GM12873 (cell line): ENCODE measurements at regions not wholly inside any gene's neighbourhood (a gene's known extent, or its start where the extent isn't known, plus 50 kb on each side); places are given as distances from the start of the nearest gene placed in this dataset.

Experiments
- TF ChIP-seq, protein P1 (sequence below): IDR thresholded peaks from 2 replicates; pipeline ENCODE4 v1.5.1; 2012; ENCODE audit warnings: low read depth, mild to moderate bottlenecking, moderate library complexity, low read length, control low read depth; ENCODE audit not compliant: insufficient read depth; ENCODE audit errors: missing control alignments

DNA sequence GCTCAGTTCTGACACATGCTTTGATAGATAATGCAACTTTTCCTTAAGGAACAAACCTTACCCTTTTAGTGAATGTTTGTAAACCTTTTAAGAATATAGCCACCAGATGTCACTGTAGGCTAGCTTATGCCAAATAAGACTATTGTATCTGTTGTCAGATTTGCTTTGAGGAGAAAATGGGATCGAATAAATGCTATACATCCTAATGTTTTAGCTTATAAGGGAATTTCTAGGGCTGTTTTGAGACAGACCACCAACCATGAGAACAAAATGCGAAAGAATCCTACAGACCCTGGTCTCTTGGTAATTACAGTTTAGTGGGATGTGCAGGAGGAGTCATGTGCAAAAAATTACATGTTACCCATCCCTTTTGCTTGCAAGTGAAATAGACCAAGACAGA is 127.6 kb upstream of the NMUR2 start:
- TF ChIP-seq, protein P1, sequence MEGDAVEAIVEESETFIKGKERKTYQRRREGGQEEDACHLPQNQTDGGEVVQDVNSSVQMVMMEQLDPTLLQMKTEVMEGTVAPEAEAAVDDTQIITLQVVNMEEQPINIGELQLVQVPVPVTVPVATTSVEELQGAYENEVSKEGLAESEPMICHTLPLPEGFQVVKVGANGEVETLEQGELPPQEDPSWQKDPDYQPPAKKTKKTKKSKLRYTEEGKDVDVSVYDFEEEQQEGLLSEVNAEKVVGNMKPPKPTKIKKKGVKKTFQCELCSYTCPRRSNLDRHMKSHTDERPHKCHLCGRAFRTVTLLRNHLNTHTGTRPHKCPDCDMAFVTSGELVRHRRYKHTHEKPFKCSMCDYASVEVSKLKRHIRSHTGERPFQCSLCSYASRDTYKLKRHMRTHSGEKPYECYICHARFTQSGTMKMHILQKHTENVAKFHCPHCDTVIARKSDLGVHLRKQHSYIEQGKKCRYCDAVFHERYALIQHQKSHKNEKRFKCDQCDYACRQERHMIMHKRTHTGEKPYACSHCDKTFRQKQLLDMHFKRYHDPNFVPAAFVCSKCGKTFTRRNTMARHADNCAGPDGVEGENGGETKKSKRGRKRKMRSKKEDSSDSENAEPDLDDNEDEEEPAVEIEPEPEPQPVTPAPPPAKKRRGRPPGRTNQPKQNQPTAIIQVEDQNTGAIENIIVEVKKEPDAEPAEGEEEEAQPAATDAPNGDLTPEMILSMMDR, result peak; percentile 45

DNA sequence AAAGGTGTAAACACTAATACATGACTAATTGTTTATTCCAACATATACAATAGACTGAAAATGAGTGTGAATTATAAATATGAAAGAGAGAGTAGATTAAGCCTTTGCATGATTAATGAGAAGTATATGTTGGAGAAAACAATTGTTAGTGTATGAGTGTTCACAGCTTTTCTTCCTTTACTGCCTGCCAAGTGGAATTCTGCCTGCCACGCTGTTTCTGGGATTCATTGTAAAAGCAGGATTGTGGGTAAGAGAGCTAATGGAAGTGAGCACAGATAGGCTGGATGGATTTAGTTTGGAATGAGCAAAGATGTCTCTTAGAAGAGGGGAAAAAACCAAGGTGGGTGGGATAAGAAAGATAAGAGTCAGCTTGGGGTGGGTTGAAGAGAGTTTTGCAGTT is 129.6 kb upstream of the NMUR2 start:
- TF ChIP-seq, protein P1, result no peak

DNA sequence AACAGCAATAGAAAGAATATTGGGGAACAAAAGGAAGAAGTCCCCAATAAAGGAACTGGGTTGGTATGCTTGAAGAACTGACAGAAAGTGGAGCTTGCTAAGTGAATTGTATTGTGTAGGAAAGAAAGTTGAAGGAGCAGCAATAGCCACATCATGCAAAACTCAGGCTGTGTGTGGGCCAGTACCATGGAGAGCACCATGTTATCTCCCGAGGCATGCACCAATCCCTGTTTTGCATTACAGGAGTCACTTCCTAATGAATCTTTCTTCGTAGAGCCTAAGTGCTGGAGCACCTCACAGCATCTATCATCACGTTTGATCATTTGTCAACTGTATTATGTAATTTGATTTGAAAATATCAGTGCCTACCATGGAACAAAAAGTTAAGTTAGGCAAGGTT is 137.7 kb upstream of the NMUR2 start:
- TF ChIP-seq, protein P1, result no peak

DNA sequence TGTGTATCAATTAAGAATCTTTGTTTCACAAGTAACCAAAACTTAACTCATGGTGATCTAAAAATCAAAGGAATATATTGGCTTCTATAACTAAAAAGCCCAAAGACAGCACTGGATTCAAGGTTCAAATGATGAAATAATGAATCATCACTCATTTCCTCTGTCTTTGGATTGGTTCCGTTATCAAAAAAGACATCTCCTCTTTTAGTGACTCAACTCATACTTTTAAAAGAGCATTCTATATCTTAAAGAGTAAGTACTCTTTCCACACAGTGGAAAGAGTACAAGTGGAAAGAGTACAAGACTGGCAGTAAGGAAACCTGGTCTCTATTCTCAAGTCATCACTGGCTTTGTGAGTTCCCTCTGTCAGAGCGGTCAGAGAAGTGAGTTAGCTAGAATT is 141.4 kb upstream of the NMUR2 start:
- TF ChIP-seq, protein P1, result no peak

DNA sequence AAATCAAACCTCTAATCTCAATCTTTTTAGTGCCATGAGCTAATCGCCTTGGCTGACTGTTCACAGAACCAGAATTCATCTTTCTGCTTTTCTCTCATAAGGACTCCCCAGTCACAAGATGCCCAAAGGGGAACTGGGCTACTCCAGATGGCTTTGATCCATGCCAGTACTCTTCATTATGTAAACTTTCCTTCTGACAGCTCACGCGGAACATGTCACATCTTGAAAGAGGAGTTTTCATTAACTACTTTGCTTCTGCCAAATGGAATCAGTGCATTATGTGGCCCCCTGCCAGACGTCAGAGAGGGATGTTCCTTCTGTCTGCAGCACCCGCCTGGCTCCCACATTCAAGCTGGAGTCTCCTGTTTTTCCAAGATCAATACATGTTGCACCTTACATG is 142.1 kb upstream of the NMUR2 start:
- TF ChIP-seq, protein P1, result no peak

DNA sequence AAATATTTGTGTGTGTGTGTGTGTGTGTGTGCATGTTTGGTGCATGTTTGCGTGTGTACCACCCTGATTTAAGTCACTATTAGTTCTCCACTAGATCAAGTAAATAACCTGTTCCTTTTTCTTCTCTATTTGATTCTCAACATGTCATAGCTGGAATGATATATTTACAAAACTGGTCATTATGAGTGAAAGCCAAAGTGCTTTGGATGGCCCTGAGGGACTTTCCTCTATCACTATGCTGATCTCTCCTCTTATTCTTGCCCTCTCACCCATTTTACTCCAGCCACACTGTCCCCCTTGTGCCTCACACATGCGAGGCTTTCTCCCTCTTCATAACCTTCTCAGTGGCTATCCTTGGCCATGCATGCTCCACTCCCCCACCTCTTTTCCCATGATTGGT is 144.6 kb upstream of the NMUR2 start:
- TF ChIP-seq, protein P1, result no peak

DNA sequence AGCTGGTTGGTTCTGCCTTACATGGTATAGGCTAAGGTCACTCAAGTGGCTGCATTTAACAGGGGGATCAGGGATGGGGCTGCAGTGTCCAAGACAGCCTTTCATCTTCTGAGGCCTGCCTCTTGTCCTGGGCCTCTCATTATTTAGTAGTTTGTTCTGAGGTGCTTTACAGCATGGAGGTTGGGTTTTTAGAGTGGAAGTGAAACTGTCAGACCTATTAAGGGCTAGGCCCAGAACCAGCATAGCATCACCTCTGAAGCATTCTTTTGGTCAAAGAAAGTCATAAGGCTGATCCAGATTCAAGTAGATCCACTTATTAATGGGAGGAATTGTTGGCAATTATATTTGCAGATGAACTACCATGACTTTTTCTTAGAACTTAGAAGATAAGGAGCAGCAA is 146.0 kb upstream of the NMUR2 start:
- TF ChIP-seq, protein P1, result no peak

DNA sequence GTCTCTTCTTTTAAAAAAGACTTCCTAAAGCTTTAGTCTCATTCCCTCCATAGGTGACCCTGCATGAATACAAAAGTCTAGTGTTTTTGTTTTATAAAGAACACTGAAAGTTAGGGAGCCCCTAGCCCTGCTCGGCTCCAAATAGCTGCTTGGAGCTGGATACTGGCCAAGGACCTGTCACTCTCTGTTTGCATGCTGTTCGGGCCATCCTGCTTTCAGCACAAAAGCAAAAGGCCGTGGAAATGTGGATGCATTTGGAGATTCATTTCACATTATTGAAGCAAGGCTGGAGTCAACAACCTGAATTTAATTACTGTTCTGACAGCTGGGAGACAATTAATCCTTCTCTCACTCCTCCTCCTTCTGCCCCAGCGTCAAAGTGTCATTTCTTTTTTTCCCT is 151.7 kb upstream of the NMUR2 start:
- TF ChIP-seq, protein P1, result no peak
